Astrocyte (in vitro differentiated cells and primary cell): ENCODE measurements at regions not wholly inside any gene's neighbourhood (a gene's known extent, or its start where the extent isn't known, plus 50 kb on each side); places are given as distances from the start of the nearest gene placed in this dataset.

Experiments
- DNase-seq: peaks from one replicate; pipeline ENCODE4 v3.0.0-alpha.2; 2010; ENCODE audit warnings: low read depth
- FAIRE-seq: peaks from 2 replicates; lab custom pipeline; 2011; peaks lifted over from hg19 to GRCh38; lab: Jason Lieb, UNC
- H2AFZ ChIP-seq: 2 replicates; pipeline ENCODE4 v1.6.0; 2012; ENCODE audit warnings: low read depth, low read length, inconsistent platforms
- H3K27ac ChIP-seq: 2 replicates; pipeline ENCODE4 v1.5.1; 2011; ENCODE audit warnings: low read depth, low read length, inconsistent platforms
- H3K27me3 ChIP-seq: 2 replicates; pipeline ENCODE4 v1.6.0; 2011; ENCODE audit warnings: low read length, inconsistent platforms; ENCODE audit not compliant: insufficient read depth
- H3K36me3 ChIP-seq: 2 replicates; pipeline ENCODE4 v1.5.1; 2011; ENCODE audit warnings: low read length, inconsistent platforms; ENCODE audit not compliant: insufficient read depth
- H3K4me1 ChIP-seq: 2 replicates; pipeline ENCODE4 v1.5.1; 2011; ENCODE audit warnings: low read length, inconsistent platforms; ENCODE audit not compliant: insufficient read depth
- H3K4me2 ChIP-seq: 2 replicates; pipeline ENCODE4 v1.6.0; 2012; ENCODE audit warnings: low read length, inconsistent platforms
- H3K4me3 ChIP-seq: 2 replicates; pipeline ENCODE4 v1.5.1; 2011; ENCODE audit warnings: low read depth, mild to moderate bottlenecking, low read length, inconsistent platforms; ENCODE audit not compliant: insufficient read depth
- H3K79me2 ChIP-seq: 2 replicates; pipeline ENCODE4 v1.6.0; 2012; ENCODE audit warnings: mild to moderate bottlenecking, low read length, inconsistent platforms; ENCODE audit not compliant: insufficient read depth
- H3K9ac ChIP-seq: 2 replicates; pipeline ENCODE4 v1.6.0; 2012; ENCODE audit warnings: mild to moderate bottlenecking, low read length, inconsistent platforms
- H3K9me3 ChIP-seq: 2 replicates; pipeline ENCODE4 v1.5.1; 2012; ENCODE audit warnings: low read depth, mild to moderate bottlenecking, low read length, inconsistent platforms; ENCODE audit not compliant: insufficient read depth
- H4K20me1 ChIP-seq: 2 replicates; pipeline ENCODE4 v1.6.0; 2012; ENCODE audit warnings: low read length, inconsistent platforms; ENCODE audit not compliant: insufficient read depth
- H3K27ac Mint-ChIP-seq: one replicate; pipeline ENCODE4 v1.8.0; 2021; ENCODE audit warnings: mild to moderate bottlenecking, mixed read lengths; ENCODE audit not compliant: unreplicated experiment
- H3K27me3 Mint-ChIP-seq: one replicate; pipeline ENCODE4 v1.8.0; 2021; ENCODE audit warnings: low read depth, mixed read lengths; ENCODE audit not compliant: unreplicated experiment
- H3K36me3 Mint-ChIP-seq: one replicate; pipeline ENCODE4 v1.8.0; 2021; ENCODE audit warnings: low read depth, mixed read lengths; ENCODE audit not compliant: unreplicated experiment
- H3K4me1 Mint-ChIP-seq: one replicate; pipeline ENCODE4 v1.8.0; 2021; ENCODE audit warnings: low read depth, mixed read lengths; ENCODE audit not compliant: unreplicated experiment
- H3K4me3 Mint-ChIP-seq: one replicate; pipeline ENCODE4 v1.8.0; 2021; ENCODE audit warnings: mild to moderate bottlenecking, moderate library complexity, mixed read lengths; ENCODE audit not compliant: unreplicated experiment
- H3K9me3 Mint-ChIP-seq: one replicate; pipeline ENCODE4 v1.8.0; 2021; ENCODE audit warnings: mild to moderate bottlenecking, mixed read lengths; ENCODE audit not compliant: unreplicated experiment
- EZH2 ChIP-seq: IDR thresholded peaks from 2 replicates; pipeline ENCODE4 v1.6.1; 2012; ENCODE audit warnings: mild to moderate bottlenecking, low read length, inconsistent platforms; ENCODE audit not compliant: insufficient read depth
- TF ChIP-seq, protein P1 (sequence below): IDR thresholded peaks from 2 replicates; pipeline ENCODE4 v1.5.1; 2011; ENCODE audit warnings: low read depth, mild to moderate bottlenecking, inconsistent platforms, low read length, moderate library complexity; ENCODE audit not compliant: insufficient read depth

- no peak for TF ChIP-seq EZH2
- TF ChIP-seq, protein P1, sequence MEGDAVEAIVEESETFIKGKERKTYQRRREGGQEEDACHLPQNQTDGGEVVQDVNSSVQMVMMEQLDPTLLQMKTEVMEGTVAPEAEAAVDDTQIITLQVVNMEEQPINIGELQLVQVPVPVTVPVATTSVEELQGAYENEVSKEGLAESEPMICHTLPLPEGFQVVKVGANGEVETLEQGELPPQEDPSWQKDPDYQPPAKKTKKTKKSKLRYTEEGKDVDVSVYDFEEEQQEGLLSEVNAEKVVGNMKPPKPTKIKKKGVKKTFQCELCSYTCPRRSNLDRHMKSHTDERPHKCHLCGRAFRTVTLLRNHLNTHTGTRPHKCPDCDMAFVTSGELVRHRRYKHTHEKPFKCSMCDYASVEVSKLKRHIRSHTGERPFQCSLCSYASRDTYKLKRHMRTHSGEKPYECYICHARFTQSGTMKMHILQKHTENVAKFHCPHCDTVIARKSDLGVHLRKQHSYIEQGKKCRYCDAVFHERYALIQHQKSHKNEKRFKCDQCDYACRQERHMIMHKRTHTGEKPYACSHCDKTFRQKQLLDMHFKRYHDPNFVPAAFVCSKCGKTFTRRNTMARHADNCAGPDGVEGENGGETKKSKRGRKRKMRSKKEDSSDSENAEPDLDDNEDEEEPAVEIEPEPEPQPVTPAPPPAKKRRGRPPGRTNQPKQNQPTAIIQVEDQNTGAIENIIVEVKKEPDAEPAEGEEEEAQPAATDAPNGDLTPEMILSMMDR: no peak
- no peaks in the 10 kb centered on the region for H4K20me1 ChIP-seq
- Mint-ChIP-seq H3K27me3 (no peaks in the 10 kb centered on the region), H3K27ac (no peak overlapping the region), H3K36me3 (no peaks in the 10 kb centered on the region), H3K9me3 (no peaks in the 10 kb centered on the region), H3K4me3 (no peak overlapping the region), H3K4me1 (no peaks in the 10 kb centered on the region)
- H3K79me2 ChIP-seq: no peaks in the 10 kb centered on the region
- no peak overlapping the region for H3K4me3 ChIP-seq
- peak; percentile 23 for FAIRE-seq
- H3K27ac ChIP-seq: no peak overlapping the region
- no peaks in the 10 kb centered on the region for H3K9me3 ChIP-seq
- peak; percentile 52 for DNase-seq
- no peaks in the 10 kb centered on the region for H3K4me1 ChIP-seq
- no peaks in the 10 kb centered on the region for H3K27me3 ChIP-seq
- no peaks in the 10 kb centered on the region for H3K36me3 ChIP-seq
- no peak overlapping the region for H3K4me2 ChIP-seq
- no peak overlapping the region for H3K9ac ChIP-seq
- H2AFZ ChIP-seq: no peak overlapping the region
Observed at GRCh38 chr13:86960876-86961275, 710.3 kb upstream of the SLITRK5 start.

- DNase-seq (no peak), FAIRE-seq (no peak)
- Mint-ChIP-seq H3K9me3 (no peaks in the 10 kb centered on the region), H3K36me3 (no peaks in the 10 kb centered on the region), H3K4me3 (no peak overlapping the region), H3K4me1 (peaks cover 4% of the 10 kb centered on the region), H3K27me3 (no peaks in the 10 kb centered on the region), H3K27ac (no peak overlapping the region)
- Histone ChIP-seq H4K20me1 (no peaks in the 10 kb centered on the region), H3K36me3 (no peaks in the 10 kb centered on the region), H3K9me3 (no peaks in the 10 kb centered on the region), H3K27me3 (no peaks in the 10 kb centered on the region), H3K27ac (no peak overlapping the region), H3K4me1 (no peaks in the 10 kb centered on the region), H3K4me3 (no peak overlapping the region), H2AFZ (peak overlapping the region; percentile 1), H3K9ac (no peak overlapping the region), H3K4me2 (no peak overlapping the region), H3K79me2 (no peaks in the 10 kb centered on the region)
- no peak for TF ChIP-seq EZH2
- TF ChIP-seq, protein P1: no peak
Observed at GRCh38 chr13:86974251-86974994, 696.7 kb upstream of the SLITRK5 start.

DNA sequence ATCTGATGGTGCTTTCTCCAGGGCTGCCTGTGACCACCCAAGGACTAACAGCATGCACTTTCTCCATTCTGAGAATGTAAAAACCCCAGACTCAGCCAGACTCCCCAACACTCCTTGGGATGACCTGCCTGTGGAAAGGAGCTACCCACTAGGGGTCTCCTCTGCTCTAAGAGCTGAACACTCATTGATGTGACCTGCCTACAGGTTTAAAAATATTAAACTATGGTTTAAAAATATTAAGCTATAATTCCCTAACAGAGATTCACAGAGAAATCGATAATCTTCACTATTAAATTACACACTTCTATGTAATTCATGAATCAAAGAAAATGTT, 696.2 kb upstream of the SLITRK5 start:
- no peak overlapping the region for H3K4me3 Mint-ChIP-seq
- Histone ChIP-seq H2AFZ (peak overlapping the region; percentile 1), H3K4me3 (no peak overlapping the region), H3K79me2 (no peaks in the 10 kb centered on the region), H3K27me3 (no peaks in the 10 kb centered on the region), H3K9ac (no peak overlapping the region), H3K36me3 (no peaks in the 10 kb centered on the region), H4K20me1 (no peaks in the 10 kb centered on the region), H3K4me2 (no peak overlapping the region), H3K27ac (no peak overlapping the region), H3K4me1 (no peaks in the 10 kb centered on the region), H3K9me3 (no peaks in the 10 kb centered on the region)
- TF ChIP-seq, protein P1: no peak
- no peak for TF ChIP-seq EZH2
- FAIRE-seq: no peak
- H3K27me3 Mint-ChIP-seq: no peaks in the 10 kb centered on the region
- H3K36me3 Mint-ChIP-seq: no peaks in the 10 kb centered on the region
- H3K9me3 Mint-ChIP-seq: no peaks in the 10 kb centered on the region
- no peak overlapping the region for H3K27ac Mint-ChIP-seq
- no peak for DNase-seq
- H3K4me1 Mint-ChIP-seq: peaks cover 4% of the 10 kb centered on the region
